ENCODE measurements at regions not wholly inside any gene's neighbourhood (a gene's known extent, or its start where the extent isn't known, plus 50 kb on each side); places are given as distances from the start of the nearest gene placed in this dataset.

- H4K20me1 ChIP-seq (replicated peaks in 1 of 2; ENCODE audit: control insufficient read depth in 1 of 2, insufficient read depth in 2 of 2, low read length in 2 of 2): no peaks in the 10 kb centered on the region
- no peak overlapping the region for H4K8ac ChIP-seq (ENCODE audit: extremely low read depth, insufficient read depth, low read length)
- H2BK15ac ChIP-seq (ENCODE audit: low read length): no peak overlapping the region
- no peaks in the 10 kb centered on the region for H3K23me2 ChIP-seq (ENCODE audit: low read depth, low read length)
- ChIA-PET CTCF (ENCODE audit: partially characterized antibody) (no interaction called here), POLR2A (ENCODE audit: partially characterized antibody) (no interaction called here)
- DNase-seq (ENCODE audit: low read depth in 1 of 2, low spot score in 2 of 2) (no peak), FAIRE-seq (no peak)
- H4K5ac ChIP-seq (ENCODE audit: insufficient read length, low read depth, low read length): no peak overlapping the region
- H3K27ac ChIP-seq (ENCODE audit: low read depth, low read length): no peak overlapping the region
- H4K91ac ChIP-seq (replicated peaks; ENCODE audit: insufficient read length, low read length): no peak overlapping the region
- H3K23ac ChIP-seq (ENCODE audit: insufficient read length): no peak overlapping the region
- H3K79me1 ChIP-seq (ENCODE audit: low read depth, low read length): no peaks in the 10 kb centered on the region
- H3K4me3 ChIP-seq (ENCODE audit: extremely low read depth in 1 of 4, insufficient read depth in 2 of 4, low read depth in 3 of 4, low read length in 4 of 4): no peak overlapping the region
- no peaks in the 10 kb centered on the region for H3K79me2 ChIP-seq (ENCODE audit: control insufficient read depth in 1 of 2, insufficient read depth in 2 of 2, low read length in 2 of 2)
- H2BK12ac ChIP-seq (ENCODE audit: low read depth, low read length): no peak overlapping the region
- no peak overlapping the region for H2BK20ac ChIP-seq (ENCODE audit: low read length)
- no peak overlapping the region for H2BK5ac ChIP-seq (ENCODE audit: low read depth, low read length)
- no peak overlapping the region for H2AFZ ChIP-seq (ENCODE audit: low read length)
- no peak overlapping the region for H3K9ac ChIP-seq (replicated peaks in 1 of 4; ENCODE audit: extremely low read depth in 1 of 4, low read depth in 3 of 4, low read length in 3 of 4)
- H3K4me1 ChIP-seq (replicated peaks in 1 of 4; ENCODE audit: control insufficient read depth in 3 of 4, insufficient read depth in 4 of 4, low read length in 3 of 4): no peaks in the 10 kb centered on the region
- no peaks in the 10 kb centered on the region for H3K27me3 ChIP-seq (replicated peaks in 1 of 4; ENCODE audit: control insufficient read depth in 3 of 4, extremely low read depth in 1 of 4, insufficient read depth in 3 of 4, low read length in 3 of 4)
- H3K9me3 ChIP-seq (ENCODE audit: insufficient read depth in 2 of 2, low read depth in 1 of 2, low read length in 1 of 2): peaks cover 2 to 4% of the 10 kb centered on the region in 2 experiments; a peak in 1 of 4 replicates
- H3K14ac ChIP-seq (ENCODE audit: insufficient read length): no peak overlapping the region
- no peak overlapping the region for H3K18ac ChIP-seq (ENCODE audit: extremely low read depth, low read length)
- no peak overlapping the region for H3K4ac ChIP-seq (replicated peaks; ENCODE audit: insufficient read length, low read depth, low read length)
- no peak overlapping the region for H3K4me2 ChIP-seq (ENCODE audit: insufficient read depth in 1 of 2, low read depth in 2 of 2, low read length in 2 of 2)
- WGBS, 2 experiments (ENCODE audit: extremely low coverage in 1 of 2, insufficient coverage in 1 of 2, insufficient read length in 1 of 2, insufficient replicate concordance in 2 of 2, low coverage in 1 of 2, low lambda C conversion rate in 2 of 2, missing lambda C conversion rate in 1 of 2): 91% methylated on average over 6 of the region's 6 CpGs; no CpG with 5 or more reads in 1 of the 2 experiments
- H2AK5ac ChIP-seq (ENCODE audit: low read depth, low read length): no peak overlapping the region
- H3K56ac ChIP-seq (replicated peaks; ENCODE audit: insufficient read length, low read depth, low read length): no peak overlapping the region
- H3K36me3 ChIP-seq (ENCODE audit: control insufficient read depth in 2 of 4, insufficient read depth in 4 of 4, low read length in 3 of 4): no peaks in the 10 kb centered on the region
- no peak overlapping the region for H2BK120ac ChIP-seq (replicated peaks; ENCODE audit: low read depth, low read length)
- TF ChIP-seq JUN (IDR thresholded peaks at IDR 0.05; ENCODE audit: low read depth, low read length) (no peak), TBP (IDR thresholded peaks at IDR 0.05; ENCODE audit: low read depth, low read length) (no peak), TEAD4 (IDR thresholded peaks at IDR 0.05; ENCODE audit: low read depth, low read length) (no peak), SP1 (IDR thresholded peaks at IDR 0.05; ENCODE audit: low read depth, low read length) (no peak), RXRA (IDR thresholded peaks at IDR 0.05; ENCODE audit: insufficient read depth, low read depth, low read length) (no peak), EP300 (IDR thresholded peaks at IDR 0.05; ENCODE audit: borderline replicate concordance in 1 of 2, low read depth in 2 of 2, low read length in 2 of 2) (no peak), HDAC6 (IDR thresholded peaks at IDR 0.05; ENCODE audit: low read depth, low read length) (no peak), CEBPB (IDR thresholded peaks at IDR 0.05; ENCODE audit: low read depth, low read length) (no peak), HDAC2 (IDR thresholded peaks at IDR 0.05; ENCODE audit: borderline replicate concordance in 1 of 2, low read depth in 2 of 2, low read length in 2 of 2) (no peak), KDM4A (IDR thresholded peaks at IDR 0.05; ENCODE audit: low read depth, low read length, severe bottlenecking) (no peak)
- TF ChIP-seq, protein P1, sequence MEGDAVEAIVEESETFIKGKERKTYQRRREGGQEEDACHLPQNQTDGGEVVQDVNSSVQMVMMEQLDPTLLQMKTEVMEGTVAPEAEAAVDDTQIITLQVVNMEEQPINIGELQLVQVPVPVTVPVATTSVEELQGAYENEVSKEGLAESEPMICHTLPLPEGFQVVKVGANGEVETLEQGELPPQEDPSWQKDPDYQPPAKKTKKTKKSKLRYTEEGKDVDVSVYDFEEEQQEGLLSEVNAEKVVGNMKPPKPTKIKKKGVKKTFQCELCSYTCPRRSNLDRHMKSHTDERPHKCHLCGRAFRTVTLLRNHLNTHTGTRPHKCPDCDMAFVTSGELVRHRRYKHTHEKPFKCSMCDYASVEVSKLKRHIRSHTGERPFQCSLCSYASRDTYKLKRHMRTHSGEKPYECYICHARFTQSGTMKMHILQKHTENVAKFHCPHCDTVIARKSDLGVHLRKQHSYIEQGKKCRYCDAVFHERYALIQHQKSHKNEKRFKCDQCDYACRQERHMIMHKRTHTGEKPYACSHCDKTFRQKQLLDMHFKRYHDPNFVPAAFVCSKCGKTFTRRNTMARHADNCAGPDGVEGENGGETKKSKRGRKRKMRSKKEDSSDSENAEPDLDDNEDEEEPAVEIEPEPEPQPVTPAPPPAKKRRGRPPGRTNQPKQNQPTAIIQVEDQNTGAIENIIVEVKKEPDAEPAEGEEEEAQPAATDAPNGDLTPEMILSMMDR (IDR thresholded peaks at IDR 0.05; ENCODE audit: control extremely low read depth in 1 of 3, insufficient read depth in 1 of 3, low read depth in 1 of 3, low read length in 3 of 3): no peak
These were observed 743.9 kb upstream of the SOX9 start for GRCh38 chr17:71376933-71377332.
